ENCODE measurements at regions not wholly inside any gene's neighbourhood (a gene's known extent, or its start where the extent isn't known, plus 50 kb on each side); places are given as distances from the start of the nearest gene placed in this dataset.
A peak's percentile ranks its signal among the peaks of the same experiment; 100 is the strongest.

DNA sequence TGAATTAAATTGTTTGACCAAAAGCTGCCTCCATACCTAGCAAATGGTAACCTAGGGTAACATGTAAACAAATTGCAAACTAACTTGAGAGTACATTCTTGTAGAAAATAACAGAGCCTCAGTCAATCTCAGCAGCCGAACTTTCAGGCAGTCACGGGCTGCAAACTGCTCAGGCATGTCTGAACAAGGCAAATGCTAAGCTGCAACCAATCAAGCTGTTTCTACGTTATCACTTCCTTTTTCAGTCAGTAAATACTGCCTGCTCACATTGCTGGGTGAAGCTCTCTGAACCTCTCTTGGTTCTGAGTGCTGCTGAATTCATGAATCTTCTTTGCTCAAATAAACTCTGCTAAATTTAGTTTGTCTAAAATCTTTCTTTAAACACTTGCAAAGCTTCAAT is 1212.4 kb downstream of the SORCS1 start:
- no peak overlapping the region for H3K4me3 ChIP-seq (replicated peaks in 1 of 3; ENCODE audit: insufficient read depth in 1 of 3, low read depth in 1 of 3, low read length in 3 of 3)
- TF ChIP-seq MYC (IDR thresholded peaks at IDR 0.05; ENCODE audit: low read depth, low read length): no peak
- TF ChIP-seq POLR2AphosphoS5 (IDR thresholded peaks at IDR 0.05; ENCODE audit: insufficient read depth, low read depth, low read length): no peak
- no peak for TF ChIP-seq EZH2 (IDR thresholded peaks at IDR 0.05; ENCODE audit: borderline replicate concordance, low read depth, low read length, severe bottlenecking)
- H3K36me3 ChIP-seq (ENCODE audit: control insufficient read depth in 2 of 2, extremely low read depth in 1 of 2, insufficient read depth in 2 of 2, low read length in 2 of 2): no peaks in the 10 kb centered on the region
- ChIA-PET POLR2A (no interaction called here), CTCF (no interaction called here)
- FAIRE-seq (no peak), DNase-seq (ENCODE audit: low read depth, low spot score) (no peak)
- dilution Hi-C loops (cut with MboI; ENCODE audit: extremely low pct_ligation_motif_present, low sequenced_read_pairs): no loop called here
- H3K4me1 ChIP-seq (ENCODE audit: control insufficient read depth, extremely low read depth, insufficient read depth, low read length): no peaks in the 10 kb centered on the region
- BruUV-seq (replicated peaks): no TSS peak
- H3K9ac ChIP-seq (replicated peaks; ENCODE audit: extremely low read depth, insufficient read depth, low read length): no peak overlapping the region
- no peaks in the 10 kb centered on the region for H4K20me1 ChIP-seq (replicated peaks; ENCODE audit: control insufficient read depth, extremely low read depth, insufficient read depth, low read length)
- no peaks in the 10 kb centered on the region for H3K27me3 ChIP-seq (ENCODE audit: control insufficient read depth in 2 of 2, insufficient read depth in 2 of 2, low read length in 2 of 2)
- no peaks in the 10 kb centered on the region for H3K79me2 ChIP-seq (ENCODE audit: control insufficient read depth, insufficient read depth, low read length)
- H3K27ac ChIP-seq (ENCODE audit: insufficient read depth, low read depth, low read length): no peak overlapping the region
- H3K9me1 ChIP-seq (replicated peaks; ENCODE audit: control insufficient read depth, extremely low read depth, insufficient read depth, low read length): no peaks in the 10 kb centered on the region
- no peak overlapping the region for H2AFZ ChIP-seq (ENCODE audit: low read depth, low read length)
- peaks cover 2% of the 10 kb centered on the region for H3K9me3 ChIP-seq (replicated peaks; ENCODE audit: control insufficient read depth, insufficient read depth, low read length)
- H3K4me2 ChIP-seq (ENCODE audit: insufficient read depth, low read length): no peak overlapping the region
- intact Hi-C loops (cut with micrococcal nuclease): no loop called here

- Histone ChIP-seq H3K4me2 (ENCODE audit: insufficient read depth, low read length) (no peak overlapping the region), H3K9me1 (replicated peaks; ENCODE audit: control insufficient read depth, extremely low read depth, insufficient read depth, low read length) (no peaks in the 10 kb centered on the region), H3K9ac (replicated peaks; ENCODE audit: extremely low read depth, insufficient read depth, low read length) (no peak overlapping the region), H2AFZ (ENCODE audit: low read depth, low read length) (no peak overlapping the region), H3K27ac (ENCODE audit: insufficient read depth, low read depth, low read length) (no peak overlapping the region), H3K4me3 (replicated peaks in 1 of 3; ENCODE audit: insufficient read depth in 1 of 3, low read depth in 1 of 3, low read length in 3 of 3) (no peak overlapping the region), H3K36me3 (ENCODE audit: control insufficient read depth in 2 of 2, extremely low read depth in 1 of 2, insufficient read depth in 2 of 2, low read length in 2 of 2) (no peaks in the 10 kb centered on the region), H3K9me3 (replicated peaks; ENCODE audit: control insufficient read depth, insufficient read depth, low read length) (peaks cover 2% of the 10 kb centered on the region), H4K20me1 (replicated peaks; ENCODE audit: control insufficient read depth, extremely low read depth, insufficient read depth, low read length) (no peaks in the 10 kb centered on the region), H3K4me1 (ENCODE audit: control insufficient read depth, extremely low read depth, insufficient read depth, low read length) (no peaks in the 10 kb centered on the region), H3K79me2 (ENCODE audit: control insufficient read depth, insufficient read depth, low read length) (no peaks in the 10 kb centered on the region), H3K27me3 (ENCODE audit: control insufficient read depth in 2 of 2, insufficient read depth in 2 of 2, low read length in 2 of 2) (no peaks in the 10 kb centered on the region)
- ChIA-PET POLR2A (no interaction called here), CTCF (no interaction called here)
- no peak for FAIRE-seq
- no peak for DNase-seq (ENCODE audit: low read depth, low spot score)
- dilution Hi-C loops (cut with MboI; ENCODE audit: extremely low pct_ligation_motif_present, low sequenced_read_pairs): no loop called here
- TF ChIP-seq POLR2AphosphoS5 (IDR thresholded peaks at IDR 0.05; ENCODE audit: insufficient read depth, low read depth, low read length) (no peak), CTCF (IDR thresholded peaks at IDR 0.05; ENCODE audit: extremely low read depth in 1 of 2, insufficient read depth in 1 of 2, low read depth in 1 of 2, low read length in 2 of 2) (peak; percentile 19 to 44), JUN (IDR thresholded peaks at IDR 0.05; ENCODE audit: borderline replicate concordance, insufficient read depth, insufficient read length, low read depth) (no peak), GATA2 (IDR thresholded peaks at IDR 0.05; ENCODE audit: insufficient read depth, insufficient read length, low read depth, low read length) (no peak)
- BruUV-seq (replicated peaks): no TSS peak
- intact Hi-C loops (cut with micrococcal nuclease): no loop called here
Measured at GRCh38 chr10:105950410-105950809, 1214.1 kb downstream of the SORCS1 start.

Measured in endothelial cell of umbilical vein (primary cell).